Mesothelial cell of epicardium (in vitro differentiated cells): ENCODE measurements at regions not wholly inside any gene's neighbourhood (a gene's known extent, or its start where the extent isn't known, plus 50 kb on each side); places are given as distances from the start of the nearest gene placed in this dataset.

Source experiments
- DNase-seq, 2 experiments: peaks; one replicate each; pipeline ENCODE4 v3.0.0; 2021; ENCODE audit warnings: low spot score in 2 of 2; ENCODE audit not compliant: unreplicated experiment in 2 of 2
- H3K27ac Mint-ChIP-seq: 2 replicates; pipeline ENCODE4 v1.8.0; 2021; ENCODE audit warnings: mixed read lengths
- H3K27me3 Mint-ChIP-seq: 2 replicates; pipeline ENCODE4 v1.8.0; 2021; ENCODE audit warnings: low read depth, mixed read lengths
- H3K36me3 Mint-ChIP-seq: 2 replicates; pipeline ENCODE4 v1.8.0; 2021; ENCODE audit warnings: mixed read lengths
- H3K4me1 Mint-ChIP-seq: 2 replicates; pipeline ENCODE4 v1.8.0; 2021; ENCODE audit warnings: mixed read lengths
- H3K4me3 Mint-ChIP-seq: 2 replicates; pipeline ENCODE4 v1.8.0; 2021; ENCODE audit warnings: mild to moderate bottlenecking, moderate library complexity, mixed read lengths
- H3K9me3 Mint-ChIP-seq: 2 replicates; pipeline ENCODE4 v1.8.0; 2021; ENCODE audit warnings: mixed read lengths
- TF ChIP-seq, protein P1 (sequence below): fragments of 200-600 bp; sonication (generic); IDR thresholded peaks from one replicate; pipeline ENCODE4 v1.5.0; 2021; ENCODE audit warnings: antibody characterized with exemption; ENCODE audit not compliant: unreplicated experiment

- no peak overlapping the region for H3K4me3 Mint-ChIP-seq
- H3K27me3 Mint-ChIP-seq = peaks cover 2% of the 10 kb centered on the region
- peaks cover 10% of the 10 kb centered on the region for H3K4me1 Mint-ChIP-seq
- DNase-seq = no peak
- H3K9me3 Mint-ChIP-seq = peaks cover 46% of the 10 kb centered on the region
- H3K36me3 Mint-ChIP-seq = peaks cover 7% of the 10 kb centered on the region
- no peak overlapping the region for H3K27ac Mint-ChIP-seq
- TF ChIP-seq, protein P1, sequence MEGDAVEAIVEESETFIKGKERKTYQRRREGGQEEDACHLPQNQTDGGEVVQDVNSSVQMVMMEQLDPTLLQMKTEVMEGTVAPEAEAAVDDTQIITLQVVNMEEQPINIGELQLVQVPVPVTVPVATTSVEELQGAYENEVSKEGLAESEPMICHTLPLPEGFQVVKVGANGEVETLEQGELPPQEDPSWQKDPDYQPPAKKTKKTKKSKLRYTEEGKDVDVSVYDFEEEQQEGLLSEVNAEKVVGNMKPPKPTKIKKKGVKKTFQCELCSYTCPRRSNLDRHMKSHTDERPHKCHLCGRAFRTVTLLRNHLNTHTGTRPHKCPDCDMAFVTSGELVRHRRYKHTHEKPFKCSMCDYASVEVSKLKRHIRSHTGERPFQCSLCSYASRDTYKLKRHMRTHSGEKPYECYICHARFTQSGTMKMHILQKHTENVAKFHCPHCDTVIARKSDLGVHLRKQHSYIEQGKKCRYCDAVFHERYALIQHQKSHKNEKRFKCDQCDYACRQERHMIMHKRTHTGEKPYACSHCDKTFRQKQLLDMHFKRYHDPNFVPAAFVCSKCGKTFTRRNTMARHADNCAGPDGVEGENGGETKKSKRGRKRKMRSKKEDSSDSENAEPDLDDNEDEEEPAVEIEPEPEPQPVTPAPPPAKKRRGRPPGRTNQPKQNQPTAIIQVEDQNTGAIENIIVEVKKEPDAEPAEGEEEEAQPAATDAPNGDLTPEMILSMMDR = no peak
Observed at GRCh38 chr15:68528626-68529290, 50.0 kb upstream of the CORO2B start.
